Heart right ventricle (tissue), 16 donors: ENCODE measurements at regions not wholly inside any gene's neighbourhood (a gene's known extent, or its start where the extent isn't known, plus 50 kb on each side); places are given as distances from the start of the nearest gene placed in this dataset.

Experiments used
- ATAC-seq, 8 donors: fragments of 200-7000 bp; cut with Tn5 transposase; one replicate each; pipeline ENCODE4 v1.9.1; 2020; ENCODE audit warnings: mild to moderate bottlenecking in 8 of 8, moderate library complexity in 8 of 8, moderate number of reproducible peaks in 1 of 8
- DNase-seq, 2 donors: peaks; one replicate each; pipeline ENCODE4 v3.0.0-alpha.2; 2020
- H3K27ac ChIP-seq, 10 donors: fragments of 200-600 bp; sonication (generic) in 2 of 10; one replicate each; pipeline versions ENCODE4 v1.5.0 to v1.8.0; 2020 to 2022; ENCODE audit warnings: mild to moderate bottlenecking in 3 of 10
- H3K27me3 ChIP-seq, 7 donors: fragments of 200-600 bp; one replicate each; pipeline ENCODE4 v1.8.0; 2021 to 2022; ENCODE audit warnings: mild to moderate bottlenecking in 2 of 7
- H3K36me3 ChIP-seq, 9 donors: fragments of 200-600 bp; sonication (generic) in 1 of 9; one replicate each; pipeline versions ENCODE4 v1.5.0 to v1.8.0; 2020 to 2022; ENCODE audit warnings: mild to moderate bottlenecking in 2 of 9
- H3K4me1 ChIP-seq, 9 donors: fragments of 200-600 bp; sonication (generic) in 1 of 9; one replicate each; pipeline versions ENCODE4 v1.5.0 to v1.8.0; 2020 to 2022; ENCODE audit warnings: mild to moderate bottlenecking in 4 of 9
- H3K4me3 ChIP-seq, 10 donors: fragments of 200-600 bp; sonication (generic) in 2 of 10; one replicate each; pipeline versions ENCODE4 v1.5.0 to v1.8.0; 2020 to 2022; ENCODE audit warnings: mild to moderate bottlenecking in 7 of 10, moderate library complexity in 2 of 10
- H3K9me3 ChIP-seq, 11 donors: fragments of 200-600 bp in 10 of 11; sonication (generic) in 2 of 11; one replicate each; pipeline versions ENCODE4 v1.5.0 to v1.8.0; 2013 to 2022; ENCODE audit warnings: mild to moderate bottlenecking in 2 of 11, control low read depth in 1 of 11, moderate library complexity in 1 of 11
- WGBS, 2 donors: extraction: QIAGEN DNeasy Blood & Tissue Kit; methylation state at CpG; one replicate each; pipeline ENCODE4 v1.1.7; 2013; ENCODE audit warnings: inconsistent platforms in 1 of 2; 5-methylcytosine and 5-hydroxymethylcytosine counted together
- intact Hi-C, 10 donors: fragments of 100-400 bp; cut with DNase I; formaldehyde crosslinking; loops; one replicate each; pipeline versions ENCODE4 v1.11.1 to v1.14.2; 2022
- TF ChIP-seq, protein P1 (sequence below), 9 donors: fragments of 200-600 bp; sonication (generic) in 2 of 9; IDR thresholded peaks; one replicate each; pipeline versions ENCODE4 v1.5.0 to v1.8.0; 2021 to 2022; ENCODE audit warnings: antibody characterized with exemption in 9 of 9, mild to moderate bottlenecking in 5 of 9, moderate library complexity in 1 of 9
- donor health status: Arrhythmogenic right ventricular cardiomyopathy.
- donor health status: ischemic (EF 13 %, LVEDD 7.1; RV severe dilation, severe dysfunction).
- donor health status: healthy with polysubstance abuse.
- donor health status: DM: no; HTN: yes; CAD: no.
- donor health status: DM: no; HTN: no; CAD: no.
- donor health status: ischemic (EF 25% LVEDD 6.9; RV normal size, moderate dysfunction).
- donor health status: ischemic (EF 25% LVEDD 5.7; RV mildly dilated, moderate dysfunction).
- donor health status: healthy.
- donor health status: DM: yes; HTN: yes; CAD: no.
- donor health status: Ischemic cardiomyopathy.
- donor health status: ischemic (EF 35%, LVEDD 5.7; RV mildly dilated, moderate dysfunction).
- donor health status: nonischemic (EF 11% LVEDD 7.7; RV severe dilation, severe dysfunction).
- donor health status: DM: yes; HTN: yes; CAD: no.
- donor health status: PGD.
- donor health status: ischemic (EF 29% LVEDD 5.4; RV normal size, mild dysfunction).
- donor health status: nonischemic (EF 23%, LVEDD 6.1; RV moderate dilation, normal function).

DNA sequence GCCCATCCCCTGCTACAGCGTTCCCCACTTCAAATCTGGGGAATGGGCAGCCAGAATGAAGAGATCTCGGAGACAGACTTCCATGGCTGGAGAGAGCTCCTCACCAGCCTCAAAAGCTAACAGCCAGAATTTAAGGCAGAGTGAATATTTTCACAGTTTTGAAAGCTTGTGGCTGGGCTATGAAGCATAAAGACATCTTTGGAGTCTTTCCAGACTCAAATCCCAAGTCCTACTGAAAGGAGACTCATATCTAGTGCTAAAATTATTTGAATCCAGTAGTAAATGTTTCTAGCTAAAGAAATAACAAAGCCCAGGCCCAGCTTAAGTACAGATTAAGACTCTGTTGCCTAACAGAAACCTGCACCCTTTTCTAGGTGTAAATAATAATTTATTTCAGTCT is 628.4 kb upstream of the ALCAM start:
- TF ChIP-seq, protein P1, sequence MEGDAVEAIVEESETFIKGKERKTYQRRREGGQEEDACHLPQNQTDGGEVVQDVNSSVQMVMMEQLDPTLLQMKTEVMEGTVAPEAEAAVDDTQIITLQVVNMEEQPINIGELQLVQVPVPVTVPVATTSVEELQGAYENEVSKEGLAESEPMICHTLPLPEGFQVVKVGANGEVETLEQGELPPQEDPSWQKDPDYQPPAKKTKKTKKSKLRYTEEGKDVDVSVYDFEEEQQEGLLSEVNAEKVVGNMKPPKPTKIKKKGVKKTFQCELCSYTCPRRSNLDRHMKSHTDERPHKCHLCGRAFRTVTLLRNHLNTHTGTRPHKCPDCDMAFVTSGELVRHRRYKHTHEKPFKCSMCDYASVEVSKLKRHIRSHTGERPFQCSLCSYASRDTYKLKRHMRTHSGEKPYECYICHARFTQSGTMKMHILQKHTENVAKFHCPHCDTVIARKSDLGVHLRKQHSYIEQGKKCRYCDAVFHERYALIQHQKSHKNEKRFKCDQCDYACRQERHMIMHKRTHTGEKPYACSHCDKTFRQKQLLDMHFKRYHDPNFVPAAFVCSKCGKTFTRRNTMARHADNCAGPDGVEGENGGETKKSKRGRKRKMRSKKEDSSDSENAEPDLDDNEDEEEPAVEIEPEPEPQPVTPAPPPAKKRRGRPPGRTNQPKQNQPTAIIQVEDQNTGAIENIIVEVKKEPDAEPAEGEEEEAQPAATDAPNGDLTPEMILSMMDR (IDR thresholded peaks at IDR 0.05) = no peak
- Histone ChIP-seq H3K36me3 (no peaks in the 10 kb centered on the region), H3K4me3 (no peak overlapping the region), H3K27me3 (no peaks in the 10 kb centered on the region), H3K27ac (no peak overlapping the region), H3K9me3 (no peaks in the 10 kb centered on the region), H3K4me1 (no peaks in the 10 kb centered on the region)
- ATAC-seq (no peak), DNase-seq (no peak)
- intact Hi-C loops = no loop called here
- 67 to 86% methylated on average over 2 of the region's 2 CpGs for WGBS, 2 donors

DNA sequence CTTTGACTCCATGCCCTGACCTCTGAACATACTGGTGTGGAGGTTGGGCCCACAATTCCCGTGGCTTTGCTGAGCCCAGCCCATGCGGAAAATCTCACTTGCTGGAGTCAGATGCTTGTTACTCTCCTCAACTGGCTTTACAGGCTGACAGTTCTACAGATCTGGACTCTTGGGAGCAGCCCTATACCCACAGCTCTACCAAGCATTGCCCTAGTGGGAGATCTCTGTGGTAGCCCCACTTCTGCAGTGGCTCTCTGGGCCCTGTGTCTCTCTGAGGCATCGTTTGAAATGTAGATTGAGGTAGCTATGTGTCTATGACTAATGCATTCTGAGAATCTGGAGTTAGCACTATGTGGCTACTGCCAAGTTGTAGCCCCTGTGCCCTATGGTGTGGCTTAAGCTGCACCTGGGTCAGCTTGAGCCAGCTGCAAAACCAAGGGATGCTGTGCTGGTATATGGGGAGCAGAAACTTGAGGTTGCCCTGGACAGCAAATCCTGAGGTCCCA is 625.8 kb upstream of the ALCAM start:
- 82 to 90% methylated on average over 3 of the region's 3 CpGs for WGBS, 2 donors

DNA sequence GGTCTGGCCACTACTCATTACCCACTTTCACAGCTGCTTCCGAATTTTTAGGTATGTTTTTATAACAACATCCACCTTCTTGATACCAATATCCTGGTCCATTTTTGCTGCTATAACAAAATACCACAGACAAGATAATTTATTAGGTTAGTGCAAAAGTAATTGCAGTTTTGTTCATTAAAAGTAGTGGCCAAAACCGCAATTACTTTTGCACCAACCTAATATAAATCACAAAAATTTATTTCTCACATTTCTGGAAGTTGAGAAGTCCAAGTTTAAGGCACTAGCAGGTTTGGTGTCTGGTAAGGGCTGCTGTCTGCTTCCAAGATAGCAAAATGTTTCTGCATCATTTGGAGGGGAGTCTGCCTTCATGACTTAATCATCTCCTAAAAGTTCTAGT is 624.7 kb upstream of the ALCAM start:
- Histone ChIP-seq H3K4me3 (no peak overlapping the region), H3K27ac (no peak overlapping the region), H3K27me3 (no peaks in the 10 kb centered on the region), H3K36me3 (no peaks in the 10 kb centered on the region), H3K4me1 (no peaks in the 10 kb centered on the region), H3K9me3 (no peaks in the 10 kb centered on the region)
- intact Hi-C loops = no loop called here
- 77 to 84% methylated on average over 2 of the region's 2 CpGs for WGBS, 2 donors
- TF ChIP-seq, protein P1 (IDR thresholded peaks at IDR 0.05) = no peak
- ATAC-seq (no peak), DNase-seq (no peak)

More for the DNA sequence above, 625.8 kb upstream of the ALCAM start:
- Histone ChIP-seq H3K36me3 (no peaks in the 10 kb centered on the region), H3K9me3 (no peaks in the 10 kb centered on the region), H3K27me3 (no peaks in the 10 kb centered on the region), H3K4me1 (no peaks in the 10 kb centered on the region), H3K27ac (no peak overlapping the region), H3K4me3 (no peak overlapping the region)
- TF ChIP-seq, protein P1 (IDR thresholded peaks at IDR 0.05) = no peak
- DNase-seq = no peak
- no peak for ATAC-seq
- intact Hi-C loops = no loop called here

DNA sequence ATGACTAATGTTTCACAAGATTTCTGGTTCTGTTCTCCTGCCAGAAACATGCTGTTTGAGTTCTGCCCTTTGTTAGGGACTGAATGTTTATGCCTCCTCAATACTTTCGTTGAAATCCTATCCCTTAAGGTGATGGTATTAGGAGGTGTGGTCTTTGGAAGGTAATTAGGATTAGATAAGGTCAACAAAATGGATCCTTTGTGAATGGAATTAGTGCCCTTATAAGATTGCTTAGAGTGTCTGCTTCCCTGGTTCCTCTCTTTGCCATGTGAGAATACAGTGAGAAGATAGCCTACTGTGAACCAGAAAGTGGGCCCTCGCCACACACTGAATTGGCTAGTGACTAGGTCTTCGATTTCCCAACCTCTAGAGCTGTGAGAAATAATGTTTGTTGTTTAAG is 621.4 kb upstream of the ALCAM start:
- Histone ChIP-seq H3K27me3 (no peaks in the 10 kb centered on the region), H3K9me3 (no peaks in the 10 kb centered on the region), H3K4me3 (no peak overlapping the region), H3K4me1 (no peaks in the 10 kb centered on the region), H3K36me3 (no peaks in the 10 kb centered on the region), H3K27ac (no peak overlapping the region)
- intact Hi-C loops = no loop called here
- no peak for ATAC-seq
- 53 to 75% methylated on average over 3 of the region's 3 CpGs for WGBS, 2 donors
- TF ChIP-seq, protein P1 (IDR thresholded peaks at IDR 0.05) = no peak
- no peak for DNase-seq
